Activated naive CD8-positive, alpha-beta T cell treated with anti-CD3 and anti-CD28 coated beads, Interleukin-2, amount 50 U/mL, for 24 hours (primary cell): ENCODE measurements at regions not wholly inside any gene's neighbourhood (a gene's known extent, or its start where the extent isn't known, plus 50 kb on each side); places are given as distances from the start of the nearest gene placed in this dataset.
"Not testable (repeated sequence)": the region's sequence is repeated elsewhere in the genome, so short reads cannot be mapped to it uniquely, and the experiment has no call there.

Experiments
- ATAC-seq: fragments of 150-1000 bp; cut with Tn5 transposase; one replicate; pipeline ENCODE4 v1.10.0; 2021
- DNase-seq: peaks from one replicate; pipeline ENCODE4 v3.0.0; 2021
- H3K27ac Mint-ChIP-seq: one replicate; pipeline ENCODE4 v1.8.0; 2021; ENCODE audit warnings: mild to moderate bottlenecking, mixed read lengths
- H3K27me3 Mint-ChIP-seq: one replicate; pipeline ENCODE4 v1.8.0; 2021; ENCODE audit warnings: mixed read lengths
- H3K36me3 Mint-ChIP-seq: one replicate; pipeline ENCODE4 v1.8.0; 2021; ENCODE audit warnings: low read depth, mixed read lengths
- H3K4me1 Mint-ChIP-seq: one replicate; pipeline ENCODE4 v1.8.0; 2021; ENCODE audit warnings: mixed read lengths
- H3K4me3 Mint-ChIP-seq: one replicate; pipeline ENCODE4 v1.8.0; 2021; ENCODE audit warnings: mild to moderate bottlenecking, moderate library complexity, mixed read lengths
- H3K9me3 Mint-ChIP-seq: one replicate; pipeline ENCODE4 v1.8.0; 2021; ENCODE audit warnings: mixed read lengths

GRCh38 chr4:14132301-14132700, 504.8 kb upstream of the BOD1L1 start:
- Mint-ChIP-seq H3K4me3 (no peak overlapping the region), H3K27ac (no peak overlapping the region), H3K4me1 (no peaks in the 10 kb centered on the region), H3K9me3 (no peaks in the 10 kb centered on the region), H3K27me3 (peaks cover 3% of the 10 kb centered on the region), H3K36me3 (no peaks in the 10 kb centered on the region)
- ATAC-seq (no peak), DNase-seq (no peak)

GRCh38 chr4:14138106-14138505, 510.6 kb upstream of the BOD1L1 start:
- Mint-ChIP-seq H3K9me3 (no peaks in the 10 kb centered on the region), H3K4me3 (no peak overlapping the region), H3K27me3 (no peaks in the 10 kb centered on the region), H3K27ac (no peak overlapping the region), H3K4me1 (no peaks in the 10 kb centered on the region), H3K36me3 (no peaks in the 10 kb centered on the region)
- no peak for ATAC-seq
- DNase-seq: no peak

GRCh38 chr4:14143892-14144291, 516.4 kb upstream of the BOD1L1 start:
- Mint-ChIP-seq H3K9me3 (no peaks in the 10 kb centered on the region), H3K27ac (no peak overlapping the region), H3K27me3 (no peaks in the 10 kb centered on the region), H3K36me3 (no peaks in the 10 kb centered on the region), H3K4me3 (no peak overlapping the region), H3K4me1 (no peaks in the 10 kb centered on the region)
- ATAC-seq: no peak
- no peak for DNase-seq

- Mint-ChIP-seq H3K36me3 (no peaks in the 10 kb centered on the region), H3K27me3 (peaks cover 2% of the 10 kb centered on the region), H3K27ac (no peak overlapping the region), H3K4me3 (no peak overlapping the region), H3K4me1 (peaks cover 1% of the 10 kb centered on the region), H3K9me3 (no peaks in the 10 kb centered on the region)
- DNase-seq (no peak), ATAC-seq (no peak)
These were observed 521.9 kb upstream of the BOD1L1 start for GRCh38 chr4:14149176-14150053.

GRCh38 chr4:14151101-14151500, 523.6 kb upstream of the BOD1L1 start:
- DNase-seq: no peak
- no peak overlapping the region for H3K4me3 Mint-ChIP-seq
- H3K9me3 Mint-ChIP-seq: no peaks in the 10 kb centered on the region
- ATAC-seq: no peak
- H3K36me3 Mint-ChIP-seq: no peaks in the 10 kb centered on the region
- H3K27ac Mint-ChIP-seq: no peak overlapping the region
- H3K4me1 Mint-ChIP-seq: peaks cover 1% of the 10 kb centered on the region
- peaks cover 2% of the 10 kb centered on the region for H3K27me3 Mint-ChIP-seq

GRCh38 chr4:14152834-14153519, 525.5 kb upstream of the BOD1L1 start:
- no peak for ATAC-seq
- Mint-ChIP-seq H3K27ac (no peak overlapping the region), H3K36me3 (no peaks in the 10 kb centered on the region), H3K9me3 (no peaks in the 10 kb centered on the region), H3K4me1 (peaks cover 1% of the 10 kb centered on the region), H3K4me3 (no peak overlapping the region), H3K27me3 (peaks cover 2% of the 10 kb centered on the region)
- DNase-seq: no peak

- DNase-seq (no peak), ATAC-seq (no peak)
- H3K36me3 Mint-ChIP-seq: no peaks in the 10 kb centered on the region
- H3K4me3 Mint-ChIP-seq: no peak overlapping the region
- H3K27ac Mint-ChIP-seq: no peak overlapping the region
- peaks cover 2% of the 10 kb centered on the region for H3K27me3 Mint-ChIP-seq
- no peaks in the 10 kb centered on the region for H3K4me1 Mint-ChIP-seq
- H3K9me3 Mint-ChIP-seq: no peaks in the 10 kb centered on the region
These were observed 528.3 kb upstream of the BOD1L1 start for GRCh38 chr4:14155803-14156202.

GRCh38 chr4:14157262-14157661, 529.7 kb upstream of the BOD1L1 start:
- H3K4me1 Mint-ChIP-seq: no peaks in the 10 kb centered on the region
- no peaks in the 10 kb centered on the region for H3K36me3 Mint-ChIP-seq
- H3K4me3 Mint-ChIP-seq: no peak overlapping the region
- no peak for ATAC-seq
- H3K27ac Mint-ChIP-seq: no peak overlapping the region
- no peaks in the 10 kb centered on the region for H3K9me3 Mint-ChIP-seq
- DNase-seq: no peak
- H3K27me3 Mint-ChIP-seq: peaks cover 6% of the 10 kb centered on the region

- H3K4me1 Mint-ChIP-seq: peaks cover 4% of the 10 kb centered on the region
- ATAC-seq (no peak), DNase-seq (no peak)
- peaks cover 4% of the 10 kb centered on the region for H3K9me3 Mint-ChIP-seq
- no peak overlapping the region for H3K27ac Mint-ChIP-seq
- no peaks in the 10 kb centered on the region for H3K36me3 Mint-ChIP-seq
- H3K27me3 Mint-ChIP-seq: peaks cover 4% of the 10 kb centered on the region
- H3K4me3 Mint-ChIP-seq: no peak overlapping the region
These were observed 537.8 kb upstream of the BOD1L1 start for GRCh38 chr4:14165222-14165920.

GRCh38 chr4:14167876-14168510, 540.5 kb upstream of the BOD1L1 start:
- ATAC-seq: no peak
- Mint-ChIP-seq H3K27me3 (no peaks in the 10 kb centered on the region), H3K27ac (no peak overlapping the region), H3K4me1 (peaks cover 4% of the 10 kb centered on the region), H3K4me3 (no peak overlapping the region), H3K9me3 (peaks cover 4% of the 10 kb centered on the region), H3K36me3 (no peaks in the 10 kb centered on the region)
- no peak for DNase-seq

- H3K36me3 Mint-ChIP-seq: no peaks in the 10 kb centered on the region
- H3K27me3 Mint-ChIP-seq: no peaks in the 10 kb centered on the region
- H3K4me3 Mint-ChIP-seq: no peak overlapping the region
- ATAC-seq (no peak), DNase-seq (peak; percentile 3)
- H3K27ac Mint-ChIP-seq: no peak overlapping the region
- peaks cover 4% of the 10 kb centered on the region for H3K9me3 Mint-ChIP-seq
- peaks cover 4% of the 10 kb centered on the region for H3K4me1 Mint-ChIP-seq
These were observed 541.4 kb upstream of the BOD1L1 start for GRCh38 chr4:14168919-14169318.

- no peak for DNase-seq
These were observed 541.9 kb upstream of the BOD1L1 start for GRCh38 chr4:14169460-14169859.

GRCh38 chr4:14169940-14170339, 542.4 kb upstream of the BOD1L1 start:
- not testable (repeated sequence) for H3K4me1 Mint-ChIP-seq, ATAC-seq, H3K4me3 Mint-ChIP-seq, H3K27ac Mint-ChIP-seq, H3K27me3 Mint-ChIP-seq, H3K9me3 Mint-ChIP-seq, DNase-seq, H3K36me3 Mint-ChIP-seq

More at GRCh38 chr4:14169460-14169859, 541.9 kb upstream of the BOD1L1 start:
- no peak for ATAC-seq
- no peak overlapping the region for H3K27ac Mint-ChIP-seq
- H3K36me3 Mint-ChIP-seq: no peaks in the 10 kb centered on the region
- peaks cover 4% of the 10 kb centered on the region for H3K9me3 Mint-ChIP-seq
- H3K27me3 Mint-ChIP-seq: no peaks in the 10 kb centered on the region
- no peak overlapping the region for H3K4me3 Mint-ChIP-seq
- peaks cover 4% of the 10 kb centered on the region for H3K4me1 Mint-ChIP-seq

- no peaks in the 10 kb centered on the region for H3K9me3 Mint-ChIP-seq
- H3K27me3 Mint-ChIP-seq: no peaks in the 10 kb centered on the region
- H3K36me3 Mint-ChIP-seq: no peaks in the 10 kb centered on the region
- H3K27ac Mint-ChIP-seq: no peak overlapping the region
- peaks cover 27% of the 10 kb centered on the region for H3K4me1 Mint-ChIP-seq
- ATAC-seq (no peak), DNase-seq (no peak)
- no peak overlapping the region for H3K4me3 Mint-ChIP-seq
These were observed 549.1 kb upstream of the BOD1L1 start for GRCh38 chr4:14176613-14177012.
